Suprapubic skin (tissue), 3 donors: ENCODE measurements at regions not wholly inside any gene's neighbourhood (a gene's known extent, or its start where the extent isn't known, plus 50 kb on each side); places are given as distances from the start of the nearest gene placed in this dataset.

Source experiments
- CTCF ChIP-seq, 2 donors: fragments of 200-600 bp in 1 of 2; fragments of 450-650 bp in 1 of 2; sonication (generic) in 1 of 2; IDR thresholded peaks; one replicate each; pipeline ENCODE4 v1.5.1; 2016 to 2019; ENCODE audit warnings: antibody characterized with exemption in 2 of 2, mild to moderate bottlenecking in 1 of 2, moderate library complexity in 1 of 2
- EP300 ChIP-seq: sonication (generic); formaldehyde crosslinking; IDR thresholded peaks from one replicate; pipeline ENCODE4 v1.6.1; 2017; ENCODE audit warnings: antibody characterized with exemption
- POLR2A ChIP-seq, 2 donors: fragments of 450-650 bp; IDR thresholded peaks; one replicate each; pipeline ENCODE4 v1.6.1; 2017; ENCODE audit warnings: antibody characterized with exemption in 2 of 2, mild to moderate bottlenecking in 2 of 2, moderate library complexity in 2 of 2

GRCh38 chr1:106975944-106976343 lies 80.5 kb upstream of the PRMT6 start:
- TF ChIP-seq CTCF (IDR thresholded peaks at IDR 0.05) (no peak), EP300 (no peak), POLR2A (IDR thresholded peaks at IDR 0.05) (no peak)
